GM18867 (cell line): ENCODE measurements at regions not wholly inside any gene's neighbourhood (a gene's known extent, or its start where the extent isn't known, plus 50 kb on each side); places are given as distances from the start of the nearest gene placed in this dataset.
A peak's percentile ranks its signal among the peaks of the same experiment; 100 is the strongest.
"Not testable (repeated sequence)": the region's sequence is repeated elsewhere in the genome, so short reads cannot be mapped to it uniquely, and the experiment has no call there.

Experiments
- ATAC-seq: cut with Tn5 transposase; IDR thresholded peaks from one replicate; pipeline ENCODE4 v1.9.1; 2021; ENCODE audit warnings: mild to moderate bottlenecking, moderate library complexity; ENCODE audit not compliant: unreplicated experiment

- not testable (repeated sequence) for ATAC-seq
These were observed 57.4 kb upstream of the NUTM2D start for GRCh38 chr10:87300163-87300562.

- peak; percentile 95 for ATAC-seq
These were observed 56.0 kb upstream of the NUTM2D start for GRCh38 chr10:87301466-87302115.

GRCh38 chr10:87302132-87302531, 55.4 kb upstream of the NUTM2D start:
- ATAC-seq, result not testable (repeated sequence)

GRCh38 chr10:87303707-87304106, 53.8 kb upstream of the NUTM2D start:
- ATAC-seq, result not testable (repeated sequence)

GRCh38 chr10:87306681-87307080, 50.9 kb upstream of the NUTM2D start:
- ATAC-seq, result not testable (repeated sequence)
